ENCODE measurements at regions not wholly inside any gene's neighbourhood (a gene's known extent, or its start where the extent isn't known, plus 50 kb on each side); places are given as distances from the start of the nearest gene placed in this dataset.

GRCh38 chrY:7996726-7997125, 1085.2 kb upstream of the AMELY start:
- TF ChIP-seq POLR2A (IDR thresholded peaks at IDR 0.05; ENCODE audit: low read length) (no peak), GATA1 (IDR thresholded peaks at IDR 0.05; ENCODE audit: low read depth, low read length) (no peak)

Data from erythroblast (primary cell).